ENCODE measurements at regions not wholly inside any gene's neighbourhood (a gene's known extent, or its start where the extent isn't known, plus 50 kb on each side); places are given as distances from the start of the nearest gene placed in this dataset.

DNA sequence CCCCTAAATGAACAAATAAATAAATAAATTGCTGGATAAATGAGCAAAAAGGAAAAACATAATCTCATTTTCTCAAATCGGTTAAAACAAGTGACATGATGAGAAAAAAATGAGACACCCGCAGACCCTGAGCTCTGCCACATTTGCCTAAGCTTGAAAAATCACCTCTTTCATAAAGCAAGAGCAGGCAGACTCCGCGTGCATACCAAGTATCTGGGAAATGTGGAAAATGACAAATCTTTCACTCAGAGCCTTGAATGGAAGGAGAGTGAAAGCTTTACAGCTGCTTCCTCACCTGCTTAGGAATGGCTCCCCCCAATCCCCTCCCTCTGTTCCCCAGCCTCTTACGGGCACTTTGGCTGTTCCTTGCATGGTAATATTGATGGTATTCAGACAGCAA, 355.5 kb upstream of the SUCLG2 start:
- no peak for DNase-seq
- no peak for ATAC-seq
- intact Hi-C loops (cut with DNase I, micrococcal nuclease), result no loop called here

DNA sequence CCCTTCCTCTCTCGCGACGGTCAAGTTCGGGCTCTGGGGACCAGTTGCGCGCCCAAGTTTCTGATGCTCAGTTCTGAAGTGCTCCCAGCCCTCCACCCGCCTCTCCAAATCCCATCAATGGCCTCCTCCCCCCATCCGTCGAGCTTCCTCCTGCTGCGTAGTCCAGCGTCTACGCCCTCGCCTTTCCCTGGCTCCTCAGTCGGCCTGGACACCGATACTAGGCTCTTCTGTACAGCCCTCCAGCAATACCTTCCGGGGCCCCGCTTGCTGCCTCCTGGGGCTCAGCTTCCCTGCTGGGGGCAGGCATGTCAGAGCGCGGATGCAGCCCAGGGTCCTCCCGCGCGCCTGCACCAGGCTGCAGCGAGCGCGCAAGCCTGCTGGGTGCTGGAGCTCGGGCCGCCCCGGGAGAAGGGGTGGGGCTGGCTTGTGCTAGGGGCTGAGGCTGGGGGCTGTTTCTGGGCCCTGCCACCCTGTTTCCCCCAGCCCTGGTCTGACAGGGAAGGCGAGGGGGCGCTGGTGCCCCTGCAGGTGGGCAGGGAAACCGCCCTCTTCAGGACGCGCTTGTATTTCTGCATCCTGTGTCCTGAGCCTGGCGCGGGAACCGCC, 353.3 kb upstream of the SUCLG2 start:
- intact Hi-C loops (cut with DNase I, micrococcal nuclease), result no loop called here
- peak in 1 of 2 donors; percentile 6 for DNase-seq
- ATAC-seq, result peak; percentile 33

DNA sequence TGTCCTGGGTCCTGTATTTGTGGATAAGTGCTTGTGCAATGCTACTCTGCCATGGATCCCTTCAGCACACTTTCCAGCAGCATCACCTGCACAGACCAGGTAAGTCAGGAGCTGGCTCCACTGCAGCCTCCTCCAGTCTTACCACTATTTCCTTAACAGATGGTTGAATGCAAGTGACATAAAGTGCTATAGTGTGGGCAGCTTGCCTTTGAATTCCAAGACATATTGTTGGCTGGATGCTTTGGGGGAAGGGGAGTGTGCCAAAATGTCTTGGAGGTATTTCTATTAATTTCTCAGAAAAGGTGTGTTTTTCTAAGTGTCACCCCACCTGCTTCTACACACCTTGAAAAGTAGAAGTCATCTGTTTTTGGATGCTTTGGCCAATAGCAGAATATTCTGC, 352.2 kb upstream of the SUCLG2 start:
- DNase-seq (no peak), ATAC-seq (no peak)
- intact Hi-C loops (cut with DNase I, micrococcal nuclease), result no loop called here

DNA sequence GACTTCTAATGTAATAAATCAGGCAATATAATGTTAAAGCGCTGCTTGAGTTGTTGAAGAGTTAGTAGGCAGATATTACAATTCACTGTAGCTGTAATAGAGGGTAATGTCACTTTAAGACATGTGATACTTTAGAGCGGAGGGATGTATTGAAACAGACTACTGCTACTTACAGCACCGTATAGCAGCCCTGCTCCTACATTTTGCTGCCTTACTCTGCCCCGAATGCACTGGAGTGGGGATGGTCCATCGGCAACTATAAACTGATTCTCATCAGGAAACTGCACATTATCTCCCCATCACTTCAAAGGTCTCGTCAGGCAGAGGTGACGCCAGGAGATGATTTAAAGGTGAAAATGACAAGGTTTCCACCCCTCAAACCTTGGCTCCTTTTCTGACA, 349.7 kb upstream of the SUCLG2 start:
- ATAC-seq (no peak), DNase-seq (no peak)
- intact Hi-C loops (cut with DNase I, micrococcal nuclease), result no loop called here

DNA sequence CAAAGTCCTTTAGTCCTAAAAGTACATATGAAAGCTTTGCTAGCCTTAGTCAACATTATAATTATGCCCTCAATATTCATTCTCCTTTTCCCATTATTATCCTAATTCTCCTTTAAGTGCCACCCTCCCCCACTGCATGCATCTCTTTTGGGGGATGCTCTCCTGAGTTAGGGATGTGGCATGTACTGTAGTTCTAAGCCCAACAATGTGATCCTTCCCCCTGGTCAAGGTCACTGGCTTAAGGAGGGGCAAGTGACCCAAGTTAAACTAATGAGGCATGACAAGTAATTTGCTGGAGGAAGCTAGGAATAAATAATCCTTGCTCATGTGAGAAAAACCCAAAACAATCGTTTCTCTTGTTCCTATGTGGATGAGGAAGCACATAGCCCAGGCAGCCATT, 343.9 kb upstream of the SUCLG2 start:
- ATAC-seq (no peak), DNase-seq (no peak)
- intact Hi-C loops (cut with DNase I, micrococcal nuclease), result no loop called here

DNA sequence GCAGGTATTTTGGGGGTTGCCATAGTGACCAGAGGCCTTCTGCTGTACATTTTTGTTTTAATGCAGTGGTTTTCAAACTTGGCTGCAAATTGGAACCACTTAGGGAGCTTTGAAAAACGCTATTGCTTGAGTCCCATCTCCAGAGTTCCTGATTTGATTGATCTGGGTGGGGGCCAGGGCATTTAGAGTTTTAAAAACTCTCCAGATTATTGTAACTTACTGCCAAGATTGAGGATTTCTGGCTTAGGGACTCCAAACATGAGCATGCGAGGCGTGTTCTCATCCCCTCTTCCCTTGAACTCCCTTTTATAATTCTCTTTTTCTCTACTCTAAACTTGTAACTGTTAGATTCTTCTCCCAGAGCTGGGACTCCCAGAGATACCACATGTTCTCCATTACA, 340.8 kb upstream of the SUCLG2 start:
- intact Hi-C loops (cut with DNase I, micrococcal nuclease), result no loop called here
- no peak for DNase-seq
- no peak for ATAC-seq

DNA sequence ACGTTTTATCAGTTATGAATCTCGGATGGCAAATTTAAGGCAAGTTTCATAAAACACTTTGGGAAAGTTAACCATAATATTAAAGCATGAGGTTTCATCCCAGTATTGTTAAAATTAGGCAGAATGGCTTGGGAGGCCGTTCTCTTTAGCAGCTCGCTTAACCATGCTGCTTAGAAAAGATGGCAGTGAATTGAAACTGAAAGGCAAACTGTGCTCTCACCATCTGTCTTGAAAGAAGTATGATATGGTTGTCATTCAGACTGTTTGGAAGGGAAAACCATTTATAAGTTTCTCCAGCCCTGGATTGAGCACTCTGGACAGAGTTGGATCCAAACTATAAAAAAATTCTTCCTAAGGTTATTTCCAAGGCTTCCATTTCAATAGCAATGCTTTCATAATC, 332.3 kb upstream of the SUCLG2 start:
- no peak for DNase-seq
- ATAC-seq, result no peak
- intact Hi-C loops (cut with DNase I, micrococcal nuclease), result no loop called here

DNA sequence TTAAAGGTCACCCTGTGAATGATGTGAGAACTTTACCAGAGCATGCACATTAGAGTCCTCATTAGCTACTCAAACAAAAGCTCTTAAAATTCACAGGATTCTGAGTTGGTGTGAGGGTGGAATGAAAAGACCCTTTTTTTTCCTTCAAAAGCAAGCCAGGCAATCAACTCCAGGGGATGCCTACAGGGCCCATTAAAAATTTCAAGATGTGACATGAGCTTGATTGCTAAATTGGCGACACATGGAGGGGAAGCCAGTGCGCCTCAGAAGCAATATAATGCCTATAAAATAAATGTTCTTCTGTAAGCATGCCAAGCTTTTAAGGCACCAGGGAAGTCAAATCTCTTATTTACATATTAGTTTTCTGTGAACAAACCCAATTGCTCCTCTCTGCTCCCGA, 328.8 kb upstream of the SUCLG2 start:
- ATAC-seq (no peak), DNase-seq (no peak)
- intact Hi-C loops (cut with DNase I, micrococcal nuclease), result no loop called here

DNA sequence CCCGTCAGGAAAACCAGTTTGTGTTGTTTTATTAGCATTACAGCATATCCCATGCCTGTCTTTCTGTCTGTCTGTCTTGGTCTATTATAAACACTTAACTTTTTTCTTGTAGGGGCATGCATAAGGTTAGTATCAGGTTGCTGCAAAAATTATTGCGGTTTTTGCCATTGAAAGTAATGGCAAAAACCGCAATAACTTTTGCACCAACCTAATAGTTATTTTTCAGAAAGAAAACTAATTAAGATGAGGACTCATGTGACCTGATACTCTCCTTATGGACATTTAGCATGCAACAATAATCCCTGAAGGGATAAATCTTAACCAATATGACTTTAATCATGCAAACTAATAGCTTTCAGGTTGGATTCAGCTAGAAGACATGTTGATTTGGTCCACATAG, 326.7 kb upstream of the SUCLG2 start:
- intact Hi-C loops (cut with DNase I, micrococcal nuclease), result no loop called here
- no peak for ATAC-seq
- DNase-seq, result no peak

DNA sequence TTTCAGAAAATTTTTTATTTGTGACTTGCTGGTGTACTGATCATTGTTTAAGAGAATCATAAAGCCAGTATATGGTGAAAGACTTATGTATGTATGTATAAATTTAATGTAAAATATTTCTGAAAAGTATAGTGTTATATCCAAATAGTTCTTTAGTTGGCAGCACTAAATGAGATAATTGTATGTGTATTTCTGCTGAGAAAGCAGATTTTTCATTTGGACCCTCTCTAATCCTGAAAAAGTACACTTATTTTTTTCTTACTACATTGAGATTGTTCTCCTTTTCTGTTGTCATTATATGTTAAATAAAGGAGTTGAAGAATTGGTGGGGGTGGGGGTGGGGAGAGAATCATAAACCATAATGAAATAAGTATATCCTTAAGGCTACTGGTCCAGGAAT, 324.9 kb upstream of the SUCLG2 start:
- ATAC-seq, result no peak
- intact Hi-C loops (cut with DNase I, micrococcal nuclease), result no loop called here

DNA sequence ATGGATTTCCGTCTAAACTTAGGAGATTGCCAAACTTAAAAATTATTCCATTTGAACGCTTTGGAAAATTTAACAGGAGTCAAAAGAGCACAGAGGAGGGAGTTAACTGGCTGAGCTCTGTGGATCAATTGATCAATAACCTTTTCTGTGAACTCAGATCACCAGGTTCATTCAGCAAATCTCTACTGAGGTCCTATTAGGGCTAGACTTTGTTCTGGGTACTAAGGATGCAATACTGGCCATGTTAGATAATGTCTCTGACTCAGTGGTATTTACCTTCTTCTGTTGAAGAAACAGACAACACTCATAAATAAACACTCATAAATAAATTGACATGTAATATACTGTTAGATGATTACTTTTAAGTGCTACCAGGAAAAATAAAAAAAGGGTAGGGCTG, 323.4 kb upstream of the SUCLG2 start:
- intact Hi-C loops (cut with DNase I, micrococcal nuclease), result no loop called here
- ATAC-seq (no peak), DNase-seq (no peak)

More for the DNA sequence above, 324.9 kb upstream of the SUCLG2 start:
- no peak for DNase-seq

DNA sequence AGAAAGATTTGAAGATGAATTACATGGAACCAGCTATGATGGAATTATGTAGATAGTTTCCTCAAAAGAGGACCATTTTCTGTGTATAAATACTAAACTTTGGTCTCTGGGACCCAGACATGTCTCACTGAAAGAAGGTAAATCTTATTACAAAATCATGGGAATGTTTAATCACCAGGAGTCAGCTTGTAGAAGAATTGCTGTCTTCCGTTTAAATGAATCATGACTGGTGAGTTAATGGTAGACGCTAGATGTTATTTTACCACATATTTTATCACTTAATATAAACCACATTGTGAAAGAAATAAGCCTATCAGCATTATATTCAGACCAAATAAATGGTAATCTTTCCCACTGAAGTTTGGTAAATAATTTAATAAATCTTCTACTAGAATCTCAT, 322.3 kb upstream of the SUCLG2 start:
- no peak for ATAC-seq
- intact Hi-C loops (cut with DNase I, micrococcal nuclease), result no loop called here
- DNase-seq, result no peak

DNA sequence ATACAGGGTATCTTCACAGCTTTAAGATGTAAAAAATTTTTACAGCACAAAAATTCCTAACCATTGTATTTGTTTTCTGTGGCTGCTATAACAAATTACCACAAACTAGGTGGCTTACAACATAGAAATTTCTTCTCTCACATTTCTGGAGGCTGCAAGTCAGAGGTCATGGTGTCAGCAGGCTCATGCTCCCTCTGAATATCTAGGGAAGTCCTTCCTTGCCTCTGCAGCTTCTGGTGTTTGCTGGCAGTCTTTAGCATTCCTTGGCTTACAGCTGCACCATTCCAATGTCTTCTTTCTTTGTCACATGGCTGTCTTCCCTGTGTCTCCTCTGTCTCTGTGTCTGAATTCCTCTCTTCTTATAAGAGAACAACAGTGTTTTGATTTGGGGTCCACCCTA, 310.2 kb upstream of the SUCLG2 start:
- ATAC-seq, result no peak
- DNase-seq, result no peak
- intact Hi-C loops (cut with DNase I, micrococcal nuclease), result no loop called here

DNA sequence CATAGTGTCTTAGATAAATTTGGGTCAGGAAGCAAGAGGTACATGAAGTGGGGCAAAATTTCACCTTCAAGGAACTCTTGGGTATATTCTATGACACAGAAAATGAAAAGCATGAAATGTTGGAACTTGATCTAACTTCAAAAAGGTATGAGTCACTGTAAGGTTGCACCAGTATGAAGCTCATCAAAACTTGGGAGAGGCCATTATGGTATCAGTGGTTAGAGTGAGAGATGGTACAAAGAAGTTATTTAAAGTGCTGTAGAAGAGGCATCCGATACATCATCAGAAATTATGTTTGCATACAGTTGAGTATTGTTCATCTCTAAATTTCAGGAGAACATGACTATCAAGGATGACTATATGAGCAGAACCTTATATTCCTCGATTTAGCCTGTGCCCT, 302.9 kb upstream of the SUCLG2 start:
- DNase-seq (no peak), ATAC-seq (no peak)
- intact Hi-C loops (cut with DNase I, micrococcal nuclease), result no loop called here

DNA sequence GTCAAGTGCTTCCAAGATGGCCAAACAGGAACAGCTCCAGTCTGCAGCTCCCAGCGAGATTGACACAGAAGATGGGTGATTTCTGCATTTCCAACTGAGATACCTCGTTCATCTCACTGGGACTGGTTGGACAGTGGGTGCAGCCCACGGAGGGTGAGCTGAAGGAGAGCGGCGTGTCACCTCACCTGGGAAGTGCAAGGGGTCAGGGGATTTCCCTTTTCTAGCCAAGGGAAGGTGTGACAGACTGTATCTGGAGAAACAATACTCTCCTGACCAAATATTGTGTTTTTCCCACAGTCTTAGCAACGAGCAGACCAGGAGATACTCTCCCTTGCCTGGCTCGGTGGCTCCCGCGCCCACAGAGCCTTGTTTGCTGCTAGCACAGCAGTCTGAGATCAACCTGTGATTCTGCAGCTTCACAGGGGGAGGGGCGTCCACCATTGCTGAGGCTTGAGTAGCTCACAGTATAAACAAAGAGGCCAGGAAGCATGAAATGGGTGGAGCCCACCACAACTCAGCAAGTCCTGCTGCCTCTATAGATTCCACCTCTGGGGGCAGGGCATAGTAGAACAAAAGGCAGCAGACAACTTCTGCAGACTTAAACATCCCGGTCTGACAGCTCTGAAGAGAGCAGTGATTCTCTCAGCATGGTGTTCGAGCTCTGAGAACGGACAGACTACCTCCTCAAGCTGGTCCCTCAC, 293.5 kb upstream of the SUCLG2 start:
- ATAC-seq (no peak), DNase-seq (peak in 1 of 2 donors; percentile 4)
- intact Hi-C loops (cut with DNase I, micrococcal nuclease), result no loop called here

DNA sequence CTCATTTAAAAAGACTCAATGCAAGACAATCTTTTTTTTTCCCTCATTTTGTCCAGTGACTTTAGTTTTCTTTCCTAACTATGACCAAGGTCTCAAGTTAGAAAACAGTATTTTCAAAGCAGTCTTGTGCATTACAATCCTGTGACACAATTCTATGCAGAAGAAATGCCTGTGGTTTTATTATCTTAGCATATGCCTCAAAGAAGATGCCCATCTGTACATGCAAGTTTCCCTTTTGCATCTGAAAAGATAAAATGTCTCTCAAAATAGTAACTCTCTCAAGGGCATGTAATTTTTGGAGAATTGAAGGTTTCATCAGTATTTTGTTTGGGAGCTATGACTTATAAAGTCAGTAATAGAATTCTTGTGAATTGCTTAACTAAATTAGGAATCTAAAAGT, 292.0 kb upstream of the SUCLG2 start:
- intact Hi-C loops (cut with DNase I, micrococcal nuclease), result no loop called here
- ATAC-seq (no peak), DNase-seq (no peak)

DNA sequence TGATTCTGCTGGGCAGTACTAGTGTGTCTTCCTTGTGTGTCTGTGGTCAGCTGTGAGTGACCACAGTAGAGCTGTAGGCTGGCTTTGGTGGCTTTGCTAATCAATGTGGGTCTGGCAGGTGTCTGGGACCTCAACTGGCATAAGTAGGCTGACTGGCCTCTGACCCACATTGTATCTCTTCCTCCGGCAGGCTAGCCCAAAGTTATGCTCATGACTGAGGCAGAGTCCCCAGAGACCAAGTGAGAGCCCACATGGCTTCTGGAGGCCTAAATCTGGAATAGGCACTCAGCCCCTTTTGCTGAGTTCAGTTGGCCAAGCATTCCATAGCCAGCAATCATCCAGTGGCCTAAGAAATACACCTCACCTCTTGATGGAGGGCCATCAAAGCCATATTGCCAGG, 289.1 kb upstream of the SUCLG2 start:
- intact Hi-C loops (cut with DNase I, micrococcal nuclease), result no loop called here
- ATAC-seq, result no peak
- no peak for DNase-seq

DNA sequence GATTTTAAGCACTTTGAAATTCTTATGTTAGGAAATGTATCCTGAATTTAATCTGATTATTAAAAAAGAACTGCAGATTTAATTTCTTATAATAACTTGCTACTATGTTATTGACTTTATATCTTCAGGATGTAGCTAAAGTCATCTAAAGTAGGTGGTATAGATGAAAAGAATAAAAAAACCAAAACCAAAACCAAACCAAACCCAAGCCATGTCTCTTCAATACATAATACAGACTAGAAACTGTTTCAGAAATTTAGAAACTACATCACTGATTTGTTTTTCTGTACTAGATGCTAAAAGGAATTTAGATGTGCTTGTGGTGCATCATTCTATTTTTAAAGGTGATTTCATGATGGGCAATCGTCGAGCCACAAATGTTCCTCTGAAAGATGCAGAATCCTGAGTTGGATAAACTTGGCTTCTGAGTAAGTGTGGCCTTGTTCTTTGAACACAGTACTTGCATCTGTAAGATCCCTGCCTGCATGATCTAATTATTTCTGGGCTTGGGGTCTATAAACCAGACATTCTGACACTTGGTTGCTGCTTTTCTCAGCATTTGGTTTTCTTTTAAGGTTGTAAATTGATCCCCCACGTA, 287.1 kb upstream of the SUCLG2 start:
- DNase-seq (no peak), ATAC-seq (no peak)

DNA sequence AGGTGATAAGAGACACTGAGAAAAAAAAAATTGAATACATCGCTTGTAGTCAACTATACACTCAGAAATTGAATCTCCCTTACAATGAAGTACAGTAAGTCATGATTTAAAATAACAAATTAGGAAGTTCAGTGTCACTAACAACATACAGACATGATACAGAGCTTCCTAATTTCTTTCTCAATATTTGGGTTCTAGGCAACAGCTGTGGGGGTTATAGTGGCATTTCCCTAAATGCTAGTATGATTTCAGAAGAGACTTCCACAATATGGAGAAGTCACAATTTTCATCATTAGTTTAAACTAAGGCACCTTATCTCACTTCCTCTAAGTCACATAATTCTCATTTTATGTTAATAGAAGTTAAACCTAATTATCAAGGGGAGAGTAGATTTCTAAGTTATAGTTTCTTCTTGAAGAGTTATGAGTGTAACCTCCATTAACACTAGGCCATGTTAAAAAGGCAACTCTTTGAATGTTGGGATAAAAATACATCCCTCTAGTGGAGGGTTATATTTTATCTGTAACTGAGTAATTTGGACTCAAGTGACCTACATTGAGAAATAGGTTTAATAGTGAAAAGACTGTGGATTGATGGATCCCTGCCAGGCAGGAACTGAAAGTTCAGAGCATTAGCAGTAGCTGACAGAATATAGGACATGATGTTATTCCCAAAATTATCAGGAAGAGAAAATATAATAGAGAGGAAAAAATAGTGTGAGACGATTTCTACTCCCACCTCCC, 286.0 kb upstream of the SUCLG2 start:
- DNase-seq (peak in 1 of 2 donors; percentile 4), ATAC-seq (no peak)
- intact Hi-C loops (cut with DNase I, micrococcal nuclease), result no loop called here

More for the DNA sequence above, 287.1 kb upstream of the SUCLG2 start:
- intact Hi-C loops (cut with DNase I, micrococcal nuclease), result no loop called here

DNA sequence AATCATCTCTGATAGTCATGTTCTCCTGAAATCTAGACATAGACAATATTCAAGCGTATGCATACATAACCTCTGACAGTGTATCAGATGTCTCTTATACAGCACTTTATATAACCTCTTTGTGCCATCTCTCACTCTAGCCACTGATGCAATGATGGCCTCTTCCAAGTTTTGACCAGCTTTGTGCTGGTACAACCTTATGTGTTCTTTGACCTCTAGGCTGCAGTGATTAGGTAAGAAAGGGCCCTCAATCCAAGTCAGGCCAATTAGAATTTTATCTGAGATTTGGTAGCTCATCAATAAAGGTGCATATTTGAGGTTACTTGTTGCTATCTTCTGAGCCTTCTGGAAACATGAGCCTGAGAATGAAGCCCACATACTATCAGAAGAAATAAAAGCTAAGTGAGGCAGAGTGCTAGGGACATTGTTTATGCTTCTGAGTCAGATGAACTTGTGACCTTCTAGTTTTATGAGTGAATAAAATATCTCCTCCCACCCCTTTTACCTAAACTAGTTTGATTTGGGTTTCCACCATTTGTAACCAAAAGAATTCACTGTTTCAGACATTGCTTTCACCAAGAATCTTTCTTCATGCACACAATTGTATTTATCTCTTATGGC, 283.2 kb upstream of the SUCLG2 start:
- intact Hi-C loops (cut with DNase I, micrococcal nuclease), result no loop called here
- DNase-seq (no peak), ATAC-seq (no peak)

Measured in left colon (tissue), 2 donors.